Keratinocyte (primary cell): ENCODE measurements at regions not wholly inside any gene's neighbourhood (a gene's known extent, or its start where the extent isn't known, plus 50 kb on each side); places are given as distances from the start of the nearest gene placed in this dataset.

Source experiments
- EZH2 ChIP-seq: IDR thresholded peaks from one replicate; pipeline ENCODE4 v1.6.1; 2012; ENCODE audit warnings: inconsistent platforms, mild to moderate bottlenecking, low read length, moderate library complexity
- TF ChIP-seq, protein P1 (sequence below), 3 experiments: IDR thresholded peaks in 1 of 3; conservative IDR thresholded peaks in 1 of 3; optimal IDR thresholded peaks in 1 of 3; 2 replicates in 2 of 3; 3 replicates in 1 of 3; pipeline versions ENCODE3 to v1.5.1; 2011; ENCODE audit warnings: low read length in 3 of 3, mild to moderate bottlenecking in 3 of 3, moderate library complexity in 2 of 3, control low read depth in 1 of 3, inconsistent platforms in 1 of 3; ENCODE audit not compliant: insufficient read depth in 2 of 3; ENCODE audit errors: extremely low read depth in 1 of 3

DNA sequence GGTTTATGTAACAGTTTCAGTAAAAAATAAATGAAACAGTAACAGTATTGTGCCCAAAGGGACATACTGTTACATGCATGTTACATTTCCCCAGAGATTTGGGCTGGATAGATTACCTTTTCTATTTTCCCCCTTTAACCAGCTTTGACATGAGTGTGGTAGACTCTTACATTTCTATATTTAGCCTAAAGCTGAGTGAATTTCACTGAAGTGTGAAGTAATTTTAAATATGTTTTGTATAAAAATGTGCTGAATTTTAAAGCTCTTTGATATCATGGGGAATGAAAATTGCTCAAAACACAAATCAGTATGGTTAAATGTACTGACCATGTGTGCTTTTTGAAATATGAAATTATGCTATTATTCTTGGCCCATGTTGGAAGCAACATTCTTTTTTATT, 122.3 kb upstream of the CDH10 start:
- TF ChIP-seq EZH2: no peak
- TF ChIP-seq, protein P1, sequence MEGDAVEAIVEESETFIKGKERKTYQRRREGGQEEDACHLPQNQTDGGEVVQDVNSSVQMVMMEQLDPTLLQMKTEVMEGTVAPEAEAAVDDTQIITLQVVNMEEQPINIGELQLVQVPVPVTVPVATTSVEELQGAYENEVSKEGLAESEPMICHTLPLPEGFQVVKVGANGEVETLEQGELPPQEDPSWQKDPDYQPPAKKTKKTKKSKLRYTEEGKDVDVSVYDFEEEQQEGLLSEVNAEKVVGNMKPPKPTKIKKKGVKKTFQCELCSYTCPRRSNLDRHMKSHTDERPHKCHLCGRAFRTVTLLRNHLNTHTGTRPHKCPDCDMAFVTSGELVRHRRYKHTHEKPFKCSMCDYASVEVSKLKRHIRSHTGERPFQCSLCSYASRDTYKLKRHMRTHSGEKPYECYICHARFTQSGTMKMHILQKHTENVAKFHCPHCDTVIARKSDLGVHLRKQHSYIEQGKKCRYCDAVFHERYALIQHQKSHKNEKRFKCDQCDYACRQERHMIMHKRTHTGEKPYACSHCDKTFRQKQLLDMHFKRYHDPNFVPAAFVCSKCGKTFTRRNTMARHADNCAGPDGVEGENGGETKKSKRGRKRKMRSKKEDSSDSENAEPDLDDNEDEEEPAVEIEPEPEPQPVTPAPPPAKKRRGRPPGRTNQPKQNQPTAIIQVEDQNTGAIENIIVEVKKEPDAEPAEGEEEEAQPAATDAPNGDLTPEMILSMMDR (optimal IDR thresholded peaks at IDR 0.05 in 1 of 3, IDR thresholded peaks at IDR 0.05 in 1 of 3, conservative IDR thresholded peaks at IDR 0.05 in 1 of 3; ENCODE audit: extremely low read depth in 1 of 3, insufficient read depth in 2 of 3, low read length in 3 of 3): no peak
